Heart right ventricle (tissue), 16 donors: ENCODE measurements at regions not wholly inside any gene's neighbourhood (a gene's known extent, or its start where the extent isn't known, plus 50 kb on each side); places are given as distances from the start of the nearest gene placed in this dataset.

Experiments used
- ATAC-seq, 8 donors: fragments of 200-7000 bp; cut with Tn5 transposase; one replicate each; pipeline ENCODE4 v1.9.1; 2020; ENCODE audit warnings: mild to moderate bottlenecking in 8 of 8, moderate library complexity in 8 of 8, moderate number of reproducible peaks in 1 of 8
- DNase-seq, 2 donors: peaks; one replicate each; pipeline ENCODE4 v3.0.0-alpha.2; 2020
- H3K27ac ChIP-seq, 10 donors: fragments of 200-600 bp; sonication (generic) in 2 of 10; one replicate each; pipeline versions ENCODE4 v1.5.0 to v1.8.0; 2020 to 2022; ENCODE audit warnings: mild to moderate bottlenecking in 3 of 10
- H3K27me3 ChIP-seq, 7 donors: fragments of 200-600 bp; one replicate each; pipeline ENCODE4 v1.8.0; 2021 to 2022; ENCODE audit warnings: mild to moderate bottlenecking in 2 of 7
- H3K36me3 ChIP-seq, 9 donors: fragments of 200-600 bp; sonication (generic) in 1 of 9; one replicate each; pipeline versions ENCODE4 v1.5.0 to v1.8.0; 2020 to 2022; ENCODE audit warnings: mild to moderate bottlenecking in 2 of 9
- H3K4me1 ChIP-seq, 9 donors: fragments of 200-600 bp; sonication (generic) in 1 of 9; one replicate each; pipeline versions ENCODE4 v1.5.0 to v1.8.0; 2020 to 2022; ENCODE audit warnings: mild to moderate bottlenecking in 4 of 9
- H3K4me3 ChIP-seq, 10 donors: fragments of 200-600 bp; sonication (generic) in 2 of 10; one replicate each; pipeline versions ENCODE4 v1.5.0 to v1.8.0; 2020 to 2022; ENCODE audit warnings: mild to moderate bottlenecking in 7 of 10, moderate library complexity in 2 of 10
- H3K9me3 ChIP-seq, 11 donors: fragments of 200-600 bp in 10 of 11; sonication (generic) in 2 of 11; one replicate each; pipeline versions ENCODE4 v1.5.0 to v1.8.0; 2013 to 2022; ENCODE audit warnings: mild to moderate bottlenecking in 2 of 11, control low read depth in 1 of 11, moderate library complexity in 1 of 11
- CTCF ChIP-seq, 9 donors: fragments of 200-600 bp; sonication (generic) in 2 of 9; IDR thresholded peaks; one replicate each; pipeline versions ENCODE4 v1.5.0 to v1.8.0; 2021 to 2022; ENCODE audit warnings: antibody characterized with exemption in 9 of 9, mild to moderate bottlenecking in 5 of 9, moderate library complexity in 1 of 9
- WGBS, 2 donors: extraction: QIAGEN DNeasy Blood & Tissue Kit; methylation state at CpG; one replicate each; pipeline ENCODE4 v1.1.7; 2013; ENCODE audit warnings: inconsistent platforms in 1 of 2; 5-methylcytosine and 5-hydroxymethylcytosine counted together
- intact Hi-C, 10 donors: fragments of 100-400 bp; cut with DNase I; formaldehyde crosslinking; loops; one replicate each; pipeline versions ENCODE4 v1.11.1 to v1.14.2; 2022
- donor health status: Arrhythmogenic right ventricular cardiomyopathy.
- donor health status: ischemic (EF 13 %, LVEDD 7.1; RV severe dilation, severe dysfunction).
- donor health status: healthy with polysubstance abuse.
- donor health status: DM: no; HTN: yes; CAD: no.
- donor health status: DM: no; HTN: no; CAD: no.
- donor health status: ischemic (EF 25% LVEDD 6.9; RV normal size, moderate dysfunction).
- donor health status: ischemic (EF 25% LVEDD 5.7; RV mildly dilated, moderate dysfunction).
- donor health status: healthy.
- donor health status: DM: yes; HTN: yes; CAD: no.
- donor health status: Ischemic cardiomyopathy.
- donor health status: ischemic (EF 35%, LVEDD 5.7; RV mildly dilated, moderate dysfunction).
- donor health status: nonischemic (EF 11% LVEDD 7.7; RV severe dilation, severe dysfunction).
- donor health status: DM: yes; HTN: yes; CAD: no.
- donor health status: PGD.
- donor health status: ischemic (EF 29% LVEDD 5.4; RV normal size, mild dysfunction).
- donor health status: nonischemic (EF 23%, LVEDD 6.1; RV moderate dilation, normal function).

GRCh38 chr3:8276056-8276455 is 225.6 kb upstream of the LMCD1 start:
- no peaks in the 10 kb centered on the region for H3K4me1 ChIP-seq
- no peak overlapping the region for H3K4me3 ChIP-seq
- no peak overlapping the region for H3K27ac ChIP-seq
- H3K27me3 ChIP-seq, result no peaks in the 10 kb centered on the region
- H3K9me3 ChIP-seq, result peaks cover 0 to 7% (median 0%) of the 10 kb centered on the region in 11 donors
- intact Hi-C loops, result no loop called here
- DNase-seq (no peak), ATAC-seq (no peak)
- TF ChIP-seq CTCF (IDR thresholded peaks at IDR 0.05), result no peak
- WGBS, 2 donors, result 80 to 88% methylated on average over 3 of the region's 3 CpGs
- H3K36me3 ChIP-seq, result no peaks in the 10 kb centered on the region

GRCh38 chr3:8276506-8276905 is 225.1 kb upstream of the LMCD1 start:
- DNase-seq (no peak), ATAC-seq (no peak)
- TF ChIP-seq CTCF (IDR thresholded peaks at IDR 0.05), result no peak
- intact Hi-C loops, result no loop called here
- no peak overlapping the region for H3K27ac ChIP-seq
- H3K36me3 ChIP-seq, result no peaks in the 10 kb centered on the region
- peaks cover 0 to 7% (median 0%) of the 10 kb centered on the region in 11 donors for H3K9me3 ChIP-seq
- H3K4me3 ChIP-seq, result no peak overlapping the region
- H3K4me1 ChIP-seq, result no peaks in the 10 kb centered on the region
- H3K27me3 ChIP-seq, result no peaks in the 10 kb centered on the region
- WGBS, 2 donors, result 53 to 59% methylated on average over 2 of the region's 2 CpGs

- ATAC-seq (no peak), DNase-seq (no peak)
- Histone ChIP-seq H3K27ac (no peak overlapping the region), H3K36me3 (no peaks in the 10 kb centered on the region), H3K27me3 (no peaks in the 10 kb centered on the region), H3K9me3 (no peaks in the 10 kb centered on the region), H3K4me3 (no peak overlapping the region), H3K4me1 (peaks cover 0 to 18% (median 10%) of the 10 kb centered on the region in 9 donors)
- intact Hi-C loops, result no loop called here
- TF ChIP-seq CTCF (IDR thresholded peaks at IDR 0.05), result no peak
- 87 to 93% methylated on average over 7 of the region's 7 CpGs for WGBS, 2 donors
Measured at GRCh38 chr3:8278448-8278847, 223.2 kb upstream of the LMCD1 start.

- Histone ChIP-seq H3K4me3 (no peak overlapping the region), H3K27me3 (no peaks in the 10 kb centered on the region), H3K9me3 (peaks cover 0 to 3% (median 0%) of the 10 kb centered on the region in 11 donors), H3K27ac (no peak overlapping the region), H3K36me3 (no peaks in the 10 kb centered on the region), H3K4me1 (peaks cover 0 to 23% (median 14%) of the 10 kb centered on the region in 9 donors)
- ATAC-seq (no peak), DNase-seq (no peak)
- intact Hi-C loops, result no loop called here
- TF ChIP-seq CTCF (IDR thresholded peaks at IDR 0.05), result no peak
- 81% methylated on average over 7 of the region's 7 CpGs for WGBS, 2 donors
Measured at GRCh38 chr3:8279476-8279875, 222.1 kb upstream of the LMCD1 start.
